PFSK-1 (cell line): ENCODE measurements at regions not wholly inside any gene's neighbourhood (a gene's known extent, or its start where the extent isn't known, plus 50 kb on each side); places are given as distances from the start of the nearest gene placed in this dataset.

Experiments used
- FOXP2 ChIP-seq: optimal IDR thresholded peaks from 2 replicates; pipeline ENCODE3; 2011; ENCODE audit warnings: borderline replicate concordance, control low read depth, inconsistent platforms; ENCODE audit not compliant: insufficient read depth; ENCODE audit errors: extremely low read length, extremely low read depth
- POLR2AphosphoS5 ChIP-seq: IDR thresholded peaks from 2 replicates; pipeline ENCODE4 v1.6.1; 2012; ENCODE audit warnings: low read depth, mild to moderate bottlenecking, control low read depth, low read length, moderate library complexity
- SIN3A ChIP-seq: IDR thresholded peaks from 2 replicates; pipeline ENCODE4 v1.6.1; 2012; ENCODE audit warnings: mild to moderate bottlenecking, low read length, moderate library complexity, borderline replicate concordance; ENCODE audit not compliant: insufficient read depth
- TAF1 ChIP-seq: IDR thresholded peaks from 2 replicates; pipeline ENCODE4 v1.6.1; 2012; ENCODE audit warnings: low read length, control low read depth, borderline replicate concordance; ENCODE audit not compliant: insufficient read depth
- TF ChIP-seq, protein P1 (sequence below), 2 experiments: IDR thresholded peaks; 2 replicates each; pipeline versions ENCODE4 v1.6.1 to v1.8.0; 2011 to 2012; ENCODE audit warnings: low read depth in 2 of 2, low read length in 2 of 2, control low read depth in 1 of 2, inconsistent platforms in 1 of 2, mild to moderate bottlenecking in 1 of 2, moderate library complexity in 1 of 2; ENCODE audit not compliant: insufficient read depth in 1 of 2

DNA sequence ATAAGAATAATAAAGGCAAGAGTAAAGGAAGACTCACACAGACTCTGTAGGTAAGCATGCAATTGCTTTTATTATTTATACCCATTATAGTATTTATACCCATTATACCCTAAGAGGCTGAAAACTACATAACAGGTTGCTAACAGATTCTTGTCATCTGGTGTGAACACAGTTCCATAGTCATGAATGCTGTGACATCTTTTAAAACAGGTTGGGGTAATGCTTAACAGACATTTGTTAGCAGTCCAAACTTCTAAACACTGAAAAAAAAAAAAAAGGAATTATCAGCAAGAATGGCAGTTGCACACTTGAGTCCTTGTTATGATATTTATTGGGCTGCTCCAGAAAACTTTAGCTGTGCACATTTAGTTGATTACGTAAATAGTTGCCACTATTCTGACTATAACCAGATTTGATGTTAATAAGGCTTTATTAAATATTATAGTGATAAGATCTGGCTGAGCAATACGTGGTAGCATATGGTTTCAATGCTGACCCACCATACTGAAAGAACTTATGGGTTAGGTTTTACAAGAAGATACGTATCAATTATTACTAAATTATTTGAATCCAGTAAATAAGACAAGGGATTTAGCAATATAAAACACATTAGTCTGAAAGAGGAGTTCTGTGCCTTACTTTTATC, 888.8 kb downstream of the LRRTM4 start:
- no peak for TF ChIP-seq SIN3A
- no peak for TF ChIP-seq POLR2AphosphoS5
- TF ChIP-seq, protein P1, sequence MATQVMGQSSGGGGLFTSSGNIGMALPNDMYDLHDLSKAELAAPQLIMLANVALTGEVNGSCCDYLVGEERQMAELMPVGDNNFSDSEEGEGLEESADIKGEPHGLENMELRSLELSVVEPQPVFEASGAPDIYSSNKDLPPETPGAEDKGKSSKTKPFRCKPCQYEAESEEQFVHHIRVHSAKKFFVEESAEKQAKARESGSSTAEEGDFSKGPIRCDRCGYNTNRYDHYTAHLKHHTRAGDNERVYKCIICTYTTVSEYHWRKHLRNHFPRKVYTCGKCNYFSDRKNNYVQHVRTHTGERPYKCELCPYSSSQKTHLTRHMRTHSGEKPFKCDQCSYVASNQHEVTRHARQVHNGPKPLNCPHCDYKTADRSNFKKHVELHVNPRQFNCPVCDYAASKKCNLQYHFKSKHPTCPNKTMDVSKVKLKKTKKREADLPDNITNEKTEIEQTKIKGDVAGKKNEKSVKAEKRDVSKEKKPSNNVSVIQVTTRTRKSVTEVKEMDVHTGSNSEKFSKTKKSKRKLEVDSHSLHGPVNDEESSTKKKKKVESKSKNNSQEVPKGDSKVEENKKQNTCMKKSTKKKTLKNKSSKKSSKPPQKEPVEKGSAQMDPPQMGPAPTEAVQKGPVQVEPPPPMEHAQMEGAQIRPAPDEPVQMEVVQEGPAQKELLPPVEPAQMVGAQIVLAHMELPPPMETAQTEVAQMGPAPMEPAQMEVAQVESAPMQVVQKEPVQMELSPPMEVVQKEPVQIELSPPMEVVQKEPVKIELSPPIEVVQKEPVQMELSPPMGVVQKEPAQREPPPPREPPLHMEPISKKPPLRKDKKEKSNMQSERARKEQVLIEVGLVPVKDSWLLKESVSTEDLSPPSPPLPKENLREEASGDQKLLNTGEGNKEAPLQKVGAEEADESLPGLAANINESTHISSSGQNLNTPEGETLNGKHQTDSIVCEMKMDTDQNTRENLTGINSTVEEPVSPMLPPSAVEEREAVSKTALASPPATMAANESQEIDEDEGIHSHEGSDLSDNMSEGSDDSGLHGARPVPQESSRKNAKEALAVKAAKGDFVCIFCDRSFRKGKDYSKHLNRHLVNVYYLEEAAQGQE (IDR thresholded peaks at IDR 0.05; ENCODE audit: insufficient read depth in 1 of 2, low read depth in 2 of 2, low read length in 2 of 2) = no peak

DNA sequence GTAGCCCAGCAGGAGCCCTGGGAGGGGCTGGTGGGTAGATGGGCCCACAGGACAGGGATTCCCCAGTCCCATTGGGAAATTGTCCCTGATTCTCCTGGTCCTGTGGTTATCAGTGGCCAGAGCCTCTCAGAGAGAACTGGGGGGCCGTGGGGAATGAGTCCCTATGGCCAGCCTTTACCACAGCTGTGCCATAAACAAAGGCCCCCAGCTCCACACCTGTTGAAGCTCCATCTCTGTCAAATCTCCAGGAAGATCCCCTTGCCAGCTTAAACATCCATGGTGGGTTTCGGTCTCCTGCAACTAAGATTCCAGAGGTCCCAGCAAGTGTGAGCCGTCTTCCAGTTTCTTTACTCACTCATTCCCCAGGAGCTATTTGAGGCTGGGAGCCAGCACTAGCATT, 897.1 kb downstream of the LRRTM4 start:
- no peak for TF ChIP-seq POLR2AphosphoS5
- TF ChIP-seq, protein P1 (IDR thresholded peaks at IDR 0.05; ENCODE audit: insufficient read depth in 1 of 2, low read depth in 2 of 2, low read length in 2 of 2) = no peak
- TF ChIP-seq FOXP2 = no peak
- TF ChIP-seq SIN3A = no peak
- no peak for TF ChIP-seq TAF1

DNA sequence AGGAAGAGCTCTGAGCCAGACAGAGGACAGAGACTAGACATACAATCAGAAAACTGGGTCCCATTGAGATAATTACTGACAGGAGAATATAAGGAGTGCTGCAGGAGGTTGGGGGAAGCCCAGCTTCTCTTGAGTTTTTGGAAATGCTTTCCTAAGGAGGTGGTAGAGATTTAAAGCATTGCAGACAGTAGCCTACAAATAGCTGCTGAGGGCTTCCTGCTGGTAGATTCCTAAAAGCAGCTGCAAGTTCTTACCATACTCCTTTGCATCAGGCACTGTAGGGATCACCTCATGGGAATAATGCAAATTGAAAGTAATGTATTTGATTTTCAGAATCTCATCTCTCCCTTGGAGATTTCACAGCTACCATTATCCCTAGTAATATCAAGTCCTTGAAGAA, 902.6 kb upstream of the GCFC2 start:
- TF ChIP-seq TAF1 (no peak), FOXP2 (no peak), SIN3A (no peak), POLR2AphosphoS5 (no peak)
- TF ChIP-seq, protein P1 (IDR thresholded peaks at IDR 0.05; ENCODE audit: insufficient read depth in 1 of 2, low read depth in 2 of 2, low read length in 2 of 2) = no peak

DNA sequence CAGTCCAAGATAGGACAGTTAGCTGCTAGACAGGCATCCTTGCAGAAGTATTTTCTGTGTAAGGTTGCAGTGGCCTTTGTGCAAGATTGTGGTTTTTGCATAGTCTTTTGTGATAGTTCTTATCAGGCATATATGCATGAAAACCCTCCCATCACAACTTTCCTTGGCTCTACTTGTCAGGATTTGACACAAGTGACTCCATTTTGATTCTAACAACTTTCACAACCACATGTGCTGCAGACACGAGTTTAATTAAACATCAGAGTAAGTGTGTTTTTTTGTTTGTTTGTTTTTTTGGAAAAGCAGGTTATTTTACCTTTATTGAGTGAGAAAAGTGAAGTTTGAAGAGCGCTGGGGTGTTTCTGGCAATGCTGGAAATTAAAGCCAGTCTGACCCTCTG, 902.0 kb upstream of the GCFC2 start:
- TF ChIP-seq TAF1 = no peak
- TF ChIP-seq SIN3A = no peak
- TF ChIP-seq POLR2AphosphoS5 = no peak
- no peak for TF ChIP-seq FOXP2
- TF ChIP-seq, protein P1 (IDR thresholded peaks at IDR 0.05; ENCODE audit: insufficient read depth in 1 of 2, low read depth in 2 of 2, low read length in 2 of 2) = no peak

DNA sequence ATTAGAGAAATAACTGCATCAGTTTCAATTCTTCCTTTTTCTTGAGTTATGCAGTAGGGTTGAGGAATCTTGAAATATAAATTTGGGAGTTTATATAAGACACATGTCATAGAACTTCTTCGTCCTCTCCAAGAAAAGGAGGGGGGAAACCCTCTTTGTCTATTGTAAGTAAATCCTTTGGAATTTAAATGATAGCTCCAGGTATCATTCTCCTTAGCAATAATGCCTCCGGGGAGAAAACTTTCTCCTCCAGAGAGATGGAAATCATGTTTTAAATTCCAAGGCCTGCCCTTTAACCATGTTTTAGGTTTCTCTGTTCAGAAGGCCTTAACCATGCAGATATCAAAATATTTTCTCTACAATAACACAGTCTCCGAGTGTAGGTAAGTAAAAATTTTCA, 899.7 kb upstream of the GCFC2 start:
- TF ChIP-seq SIN3A (no peak), FOXP2 (no peak), POLR2AphosphoS5 (no peak), TAF1 (no peak)
- TF ChIP-seq, protein P1 (IDR thresholded peaks at IDR 0.05; ENCODE audit: insufficient read depth in 1 of 2, low read depth in 2 of 2, low read length in 2 of 2) = no peak
